Mammary epithelial cell (primary cell): ENCODE measurements at regions not wholly inside any gene's neighbourhood (a gene's known extent, or its start where the extent isn't known, plus 50 kb on each side); places are given as distances from the start of the nearest gene placed in this dataset.

Source experiments
- CTCF ChIP-seq, 2 donors: IDR thresholded peaks in 1 of 2; conservative IDR thresholded peaks in 1 of 2; 2 replicates each; pipeline ENCODE4 v1.5.1; 2011 to 2012; ENCODE audit warnings: inconsistent platforms in 2 of 2, low read length in 2 of 2, mild to moderate bottlenecking in 2 of 2, control low read depth in 1 of 2, low read depth in 1 of 2; ENCODE audit not compliant: insufficient read depth in 1 of 2; ENCODE audit errors: extremely low read depth in 1 of 2
- EZH2 ChIP-seq: IDR thresholded peaks from 2 replicates; pipeline ENCODE4 v1.6.1; 2012; ENCODE audit warnings: low read length, inconsistent platforms, borderline replicate concordance

DNA sequence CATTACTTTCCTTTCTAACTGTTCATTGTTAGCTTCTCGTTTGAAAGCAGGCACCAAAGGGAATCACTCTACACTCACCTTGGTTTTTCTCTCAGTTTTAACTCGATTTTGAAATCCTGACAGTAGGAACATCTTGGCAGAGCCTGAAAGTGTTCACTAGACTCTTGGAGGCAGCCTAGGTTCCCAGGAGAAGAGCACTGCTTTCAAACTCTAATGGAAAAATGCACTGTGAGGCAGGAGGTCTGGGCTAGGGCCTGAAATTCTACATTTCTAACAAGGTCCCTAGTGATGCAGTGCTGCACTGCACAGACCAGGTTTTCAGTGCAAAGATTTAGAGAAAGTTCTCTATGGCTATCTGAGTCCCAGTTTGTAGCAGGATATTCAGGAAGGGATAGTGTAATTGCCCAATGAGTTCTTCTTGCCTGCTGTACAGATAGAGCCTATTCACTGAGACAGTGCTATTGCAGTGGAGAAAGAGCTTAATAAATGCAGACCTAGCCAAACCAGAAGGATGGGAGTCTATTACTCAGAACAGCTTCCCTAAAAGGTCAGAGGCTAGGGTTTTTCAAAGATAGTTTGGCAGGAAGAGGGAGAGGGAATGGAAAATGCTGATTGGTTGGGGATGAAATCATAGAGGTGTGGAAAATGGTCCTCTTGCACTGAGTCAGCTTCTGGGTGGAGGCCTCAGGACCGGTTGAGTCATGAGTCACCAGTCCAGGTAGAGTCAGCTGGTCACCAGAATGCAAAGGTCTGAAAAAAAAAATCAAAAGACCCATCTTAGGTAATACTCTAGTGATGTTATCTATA is 153.9 kb downstream of the GPBP1 start:
- TF ChIP-seq CTCF (conservative IDR thresholded peaks at IDR 0.05 in 1 of 2, IDR thresholded peaks at IDR 0.05 in 1 of 2; ENCODE audit: extremely low read depth in 1 of 2, insufficient read depth in 1 of 2, low read depth in 1 of 2, low read length in 2 of 2) (no peak), EZH2 (no peak)
